ENCODE measurements at regions not wholly inside any gene's neighbourhood (a gene's known extent, or its start where the extent isn't known, plus 50 kb on each side); places are given as distances from the start of the nearest gene placed in this dataset.
"Not testable (repeated sequence)": the region's sequence is repeated elsewhere in the genome, so short reads cannot be mapped to it uniquely, and the experiment has no call there.

- not testable (repeated sequence) for TF ChIP-seq HDAC2 (IDR thresholded peaks at IDR 0.05); CTCF (IDR thresholded peaks at IDR 0.05); RAD21 (conservative IDR thresholded peaks at IDR 0.05 in 1 of 2, IDR thresholded peaks at IDR 0.05 in 1 of 2); BHLHE40 (IDR thresholded peaks at IDR 0.05; ENCODE audit: low read depth, low read length); NR3C1 (IDR thresholded peaks at IDR 0.05); ZSCAN20 (CRISPR knock-in tag; IDR thresholded peaks at IDR 0.05); JUN (IDR thresholded peaks at IDR 0.05); EP300 (IDR thresholded peaks at IDR 0.05); MAX (IDR thresholded peaks at IDR 0.05)
These were observed 80.1 kb downstream of the CMAS start for GRCh38 chr12:22126101-22126500.
